Keratinocyte (primary cell): ENCODE measurements at regions not wholly inside any gene's neighbourhood (a gene's known extent, or its start where the extent isn't known, plus 50 kb on each side); places are given as distances from the start of the nearest gene placed in this dataset.

Experiments used
- DNase-seq: peaks from one replicate; pipeline ENCODE4 v3.0.0-alpha.2; 2011; ENCODE audit warnings: low read depth, missing footprints, low spot score
- FAIRE-seq: peaks from 2 replicates; lab custom pipeline; 2011; peaks lifted over from hg19 to GRCh38; lab: Jason Lieb, UNC
- H2AFZ ChIP-seq: 2 replicates; pipeline ENCODE4 v1.6.0; 2012; ENCODE audit warnings: low read length, control low read depth, inconsistent platforms; ENCODE audit not compliant: control insufficient read depth
- H3K27ac ChIP-seq: 2 replicates; pipeline ENCODE4 v1.5.1; 2011; ENCODE audit warnings: low read length; ENCODE audit not compliant: control insufficient read depth, insufficient read depth
- H3K27me3 ChIP-seq: 3 replicates; pipeline ENCODE4 v1.6.0; 2011; ENCODE audit warnings: low read length; ENCODE audit not compliant: control insufficient read depth, insufficient read depth; ENCODE audit errors: extremely low read depth
- H3K36me3 ChIP-seq, 2 experiments: 2 replicates in 1 of 2; 3 replicates in 1 of 2; pipeline ENCODE4 v1.5.1; 2011; ENCODE audit warnings: low read length in 2 of 2, mild to moderate bottlenecking in 1 of 2; ENCODE audit not compliant: control insufficient read depth in 2 of 2, insufficient read depth in 2 of 2; ENCODE audit errors: extremely low read depth in 1 of 2
- H3K4me1 ChIP-seq: 3 replicates; pipeline ENCODE4 v1.5.1; 2011; ENCODE audit warnings: low read length; ENCODE audit not compliant: control insufficient read depth, insufficient read depth; ENCODE audit errors: extremely low read depth
- H3K4me2 ChIP-seq: 3 replicates; pipeline ENCODE4 v1.6.0; 2011; ENCODE audit warnings: low read depth, low read length; ENCODE audit not compliant: control insufficient read depth, insufficient read depth; ENCODE audit errors: extremely low read depth
- H3K4me3 ChIP-seq, 3 experiments: fragments of 200-600 bp in 1 of 3; sonication (generic) in 1 of 3; 2 replicates in 2 of 3; 3 replicates in 1 of 3; pipeline ENCODE4 v1.5.1; 2011 to 2016; ENCODE audit warnings: low read length in 3 of 3, mild to moderate bottlenecking in 3 of 3, control low read depth in 2 of 3, inconsistent platforms in 1 of 3, low read depth in 1 of 3, mixed read lengths in 1 of 3, mixed run types in 1 of 3, moderate library complexity in 1 of 3; ENCODE audit not compliant: control insufficient read depth in 2 of 3, insufficient read depth in 2 of 3; ENCODE audit errors: extremely low read depth in 1 of 3
- H3K79me2 ChIP-seq: 2 replicates; pipeline ENCODE4 v1.6.0; 2012; ENCODE audit warnings: low read length; ENCODE audit not compliant: control insufficient read depth, insufficient read depth
- H3K9ac ChIP-seq: 3 replicates; pipeline ENCODE4 v1.6.0; 2011; ENCODE audit warnings: low read length; ENCODE audit not compliant: control insufficient read depth, insufficient read depth; ENCODE audit errors: extremely low read depth
- H3K9me1 ChIP-seq: 3 replicates; pipeline ENCODE4 v1.6.0; 2011; ENCODE audit warnings: low read length; ENCODE audit not compliant: control insufficient read depth, insufficient read depth; ENCODE audit errors: extremely low read depth
- H3K9me3 ChIP-seq: 2 replicates; pipeline ENCODE4 v1.5.1; 2012; ENCODE audit warnings: low read depth, low read length; ENCODE audit not compliant: control insufficient read depth
- H4K20me1 ChIP-seq: 3 replicates; pipeline ENCODE4 v1.6.0; 2011; ENCODE audit warnings: low read length; ENCODE audit not compliant: control insufficient read depth, insufficient read depth; ENCODE audit errors: extremely low read depth
- CTCF ChIP-seq, 3 experiments: IDR thresholded peaks in 1 of 3; conservative IDR thresholded peaks in 1 of 3; optimal IDR thresholded peaks in 1 of 3; 2 replicates in 2 of 3; 3 replicates in 1 of 3; pipeline versions ENCODE3 to v1.5.1; 2011; ENCODE audit warnings: low read length in 3 of 3, mild to moderate bottlenecking in 3 of 3, moderate library complexity in 2 of 3, control low read depth in 1 of 3, inconsistent platforms in 1 of 3; ENCODE audit not compliant: insufficient read depth in 2 of 3; ENCODE audit errors: extremely low read depth in 1 of 3
- EZH2 ChIP-seq: IDR thresholded peaks from one replicate; pipeline ENCODE4 v1.6.1; 2012; ENCODE audit warnings: inconsistent platforms, mild to moderate bottlenecking, low read length, moderate library complexity
- dilution Hi-C: fragments of 300-500 bp; cut with MboI; formaldehyde crosslinking; loops from one replicate; pipeline ENCODE4 v1.7.0; 2020; ENCODE audit warnings: low sequenced_read_pairs; ENCODE audit not compliant: extremely low pct_ligation_motif_present

- H3K79me2 ChIP-seq: no peaks in the 10 kb centered on the region
- no peak for TF ChIP-seq EZH2
- TF ChIP-seq CTCF (optimal IDR thresholded peaks at IDR 0.05 in 1 of 3, IDR thresholded peaks at IDR 0.05 in 1 of 3, conservative IDR thresholded peaks at IDR 0.05 in 1 of 3; ENCODE audit: extremely low read depth in 1 of 3, insufficient read depth in 2 of 3, low read length in 3 of 3): no peak
- DNase-seq: no peak
- dilution Hi-C loops: no loop called here
- no peak overlapping the region for H3K4me3 ChIP-seq
- peaks cover 13% of the 10 kb centered on the region for H3K4me1 ChIP-seq
- no peak overlapping the region for H3K4me2 ChIP-seq
- H4K20me1 ChIP-seq: no peaks in the 10 kb centered on the region
- H2AFZ ChIP-seq: no peak overlapping the region
- no peak overlapping the region for H3K9ac ChIP-seq
- no peak for FAIRE-seq
- H3K36me3 ChIP-seq: no peaks in the 10 kb centered on the region
- no peaks in the 10 kb centered on the region for H3K9me3 ChIP-seq
- no peaks in the 10 kb centered on the region for H3K27me3 ChIP-seq
- H3K27ac ChIP-seq: no peak overlapping the region
- no peaks in the 10 kb centered on the region for H3K9me1 ChIP-seq
These were observed 572.2 kb downstream of the INHBA start for GRCh38 chr7:41130561-41131236.

- no peak for FAIRE-seq
- Histone ChIP-seq H3K27ac (no peak overlapping the region), H3K4me2 (no peak overlapping the region), H3K4me3 (no peak overlapping the region), H2AFZ (no peak overlapping the region), H3K9me3 (no peaks in the 10 kb centered on the region), H3K4me1 (peaks cover 19% of the 10 kb centered on the region), H3K36me3 (no peaks in the 10 kb centered on the region), H3K9me1 (no peaks in the 10 kb centered on the region), H3K27me3 (no peaks in the 10 kb centered on the region), H3K79me2 (no peaks in the 10 kb centered on the region), H3K9ac (no peak overlapping the region), H4K20me1 (no peaks in the 10 kb centered on the region)
- DNase-seq: no peak
- dilution Hi-C loops: no loop called here
- no peak for TF ChIP-seq CTCF (optimal IDR thresholded peaks at IDR 0.05 in 1 of 3, IDR thresholded peaks at IDR 0.05 in 1 of 3, conservative IDR thresholded peaks at IDR 0.05 in 1 of 3; ENCODE audit: extremely low read depth in 1 of 3, insufficient read depth in 2 of 3, low read length in 3 of 3)
- TF ChIP-seq EZH2: no peak
These were observed 572.8 kb downstream of the INHBA start for GRCh38 chr7:41130086-41130485.
